Stimulated activated CD8-positive, alpha-beta memory T cell treated with anti-CD3 and anti-CD28 coated beads, Interleukin-7, amount 100 ng/mL, for 1 hour (primary cell): ENCODE measurements at regions not wholly inside any gene's neighbourhood (a gene's known extent, or its start where the extent isn't known, plus 50 kb on each side); places are given as distances from the start of the nearest gene placed in this dataset.

Source experiments
- DNase-seq, 2 donors: peaks; one replicate each; pipeline ENCODE4 v3.0.0-alpha.2; 2020; ENCODE audit warnings: low read depth in 2 of 2

- DNase-seq: no peak
Observed at GRCh38 chr6:18753076-18753475, 365.9 kb downstream of the RNF144B start.

- DNase-seq: no peak
Observed at GRCh38 chr6:18763086-18763485, 375.9 kb downstream of the RNF144B start.

DNA sequence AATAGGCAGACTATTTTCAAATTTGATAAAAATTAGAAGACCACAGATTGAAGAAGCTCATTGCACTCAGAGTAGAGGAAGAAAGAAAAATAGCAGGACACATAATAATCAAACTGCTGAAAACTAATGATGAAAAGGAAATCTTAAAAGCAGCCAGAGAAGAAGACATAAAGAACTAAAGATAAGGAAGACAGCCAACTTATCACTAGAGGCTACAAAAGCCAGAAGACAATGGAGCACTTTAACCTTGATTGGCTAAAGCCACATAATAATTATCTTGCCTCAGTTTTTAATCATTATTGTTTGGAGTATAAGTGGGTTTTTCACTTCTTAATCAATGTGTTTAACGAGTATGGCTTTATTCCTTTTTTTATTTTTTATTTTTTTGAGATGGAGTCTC is 397.6 kb downstream of the RNF144B start:
- DNase-seq: no peak

DNA sequence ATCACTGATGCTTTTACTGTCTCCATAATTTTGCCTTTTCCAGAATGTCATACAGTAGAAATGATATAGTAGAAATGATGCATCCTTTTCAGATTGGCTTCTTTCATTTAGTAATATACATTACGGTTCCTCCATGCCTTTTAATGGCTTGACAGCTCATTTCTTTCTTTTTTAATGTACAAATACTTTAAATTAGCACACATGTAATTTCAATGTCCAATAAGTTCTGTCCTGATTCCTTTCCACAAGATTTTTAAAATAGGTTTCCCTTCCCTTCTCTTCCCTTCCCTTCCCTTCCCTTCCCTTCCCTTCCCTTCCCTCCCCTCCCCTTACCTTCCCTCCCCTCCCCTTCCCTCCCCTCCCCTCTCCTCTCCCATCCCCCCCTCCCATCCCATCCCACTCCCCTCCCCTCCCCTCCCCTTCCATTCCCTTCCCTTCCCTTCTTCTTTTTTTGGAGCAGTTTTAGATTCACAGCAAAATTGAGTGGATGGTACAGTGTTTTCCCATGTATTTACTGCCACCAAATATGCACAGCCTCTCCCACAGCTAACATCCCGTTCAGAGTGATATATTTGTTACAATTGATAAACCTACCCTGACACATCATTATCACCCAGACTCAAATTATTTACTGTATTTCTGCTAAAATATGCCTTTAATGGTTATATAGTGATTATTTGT is 398.8 kb downstream of the RNF144B start:
- DNase-seq: no peak

DNA sequence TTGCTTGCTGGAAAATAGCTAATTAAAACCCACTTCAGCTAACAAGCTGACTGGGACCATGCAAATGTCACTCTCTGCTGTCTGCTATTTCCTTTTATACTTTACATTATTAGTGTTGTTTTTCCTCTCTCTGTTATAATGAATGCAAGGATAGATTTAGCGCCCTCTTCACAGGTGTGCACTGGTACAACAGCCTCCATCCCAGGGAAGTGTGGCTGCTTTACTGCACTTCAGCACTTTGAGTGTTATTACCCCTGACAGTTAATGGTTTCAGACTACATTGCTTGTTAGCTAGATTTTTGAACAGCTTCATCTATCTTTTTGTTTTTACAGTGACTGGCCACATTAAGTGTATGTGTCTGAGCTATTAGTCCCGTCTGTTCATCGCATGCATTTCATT is 405.7 kb downstream of the RNF144B start:
- no peak for DNase-seq

GRCh38 chr6:18795726-18796125 is 408.6 kb downstream of the RNF144B start:
- DNase-seq: no peak

DNA sequence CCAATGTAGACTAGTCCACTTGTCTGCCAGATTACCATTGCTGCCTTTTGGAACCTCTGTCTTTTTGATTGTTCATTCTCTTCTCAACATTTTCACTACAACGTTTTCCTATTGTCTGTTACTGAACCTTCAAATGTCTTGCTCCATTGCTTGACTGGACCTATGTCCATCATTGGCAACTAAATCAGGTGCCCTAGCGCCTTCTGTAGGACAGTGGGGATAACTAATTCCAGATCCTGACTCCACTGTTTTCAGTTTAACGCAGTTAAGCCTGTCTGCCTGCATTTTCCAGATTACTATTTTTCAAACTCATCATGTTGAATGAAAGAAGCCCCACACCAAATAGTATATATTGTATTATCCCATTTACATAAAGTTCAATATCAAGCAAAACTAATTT is 433.6 kb downstream of the RNF144B start:
- no peak for DNase-seq

DNA sequence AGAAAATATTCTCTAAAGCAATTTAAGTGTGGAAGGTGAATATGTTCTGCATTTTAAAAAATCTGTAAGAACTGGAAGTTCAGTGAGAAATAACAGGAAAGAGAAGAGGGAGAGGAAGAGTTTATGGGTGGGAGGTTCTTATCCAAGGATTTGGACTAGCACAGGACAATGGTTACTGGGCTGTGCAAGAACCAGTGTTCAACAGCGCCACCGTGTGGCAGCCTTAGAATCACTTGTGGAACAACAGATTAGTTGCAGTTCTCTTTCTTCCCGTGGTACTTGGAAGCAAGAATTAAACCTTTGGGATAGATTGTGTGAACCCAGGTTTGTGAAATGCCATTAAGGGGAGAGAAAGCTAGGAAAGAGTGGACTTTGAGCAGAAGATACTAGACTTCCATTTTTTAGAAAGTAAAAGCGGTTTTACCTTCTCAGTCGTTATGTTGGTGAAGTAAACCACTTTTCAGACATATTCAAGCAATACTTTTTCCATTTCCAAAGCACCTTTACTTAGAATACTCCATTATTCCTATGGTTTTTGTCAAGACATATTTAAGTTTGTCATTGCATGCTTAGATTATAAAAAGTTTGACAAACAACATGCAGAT is 436.7 kb downstream of the RNF144B start:
- no peak for DNase-seq

- DNase-seq: no peak
Observed at GRCh38 chr6:18829272-18829870, 442.2 kb downstream of the RNF144B start.

GRCh38 chr6:18835976-18836375 is 448.8 kb downstream of the RNF144B start:
- DNase-seq: no peak

DNA sequence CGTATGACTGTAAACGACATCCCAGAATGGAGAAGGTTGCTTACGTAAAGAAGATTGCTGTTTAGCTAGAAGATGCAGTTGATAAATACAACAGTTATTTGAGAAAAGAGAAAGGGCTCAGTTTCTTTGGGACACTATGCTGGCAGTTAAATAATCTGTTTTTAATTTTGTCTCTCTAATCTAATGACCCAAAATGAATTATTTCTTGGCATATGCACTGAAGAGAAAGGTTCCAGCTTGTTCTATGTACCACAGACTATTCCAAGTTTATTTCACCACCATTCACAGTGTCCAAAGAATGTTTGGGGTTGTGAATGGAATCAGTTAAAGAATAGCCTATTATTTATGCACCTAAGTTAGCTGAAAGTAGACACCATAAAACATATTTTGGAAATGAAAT is 449.9 kb downstream of the RNF144B start:
- DNase-seq: no peak

DNA sequence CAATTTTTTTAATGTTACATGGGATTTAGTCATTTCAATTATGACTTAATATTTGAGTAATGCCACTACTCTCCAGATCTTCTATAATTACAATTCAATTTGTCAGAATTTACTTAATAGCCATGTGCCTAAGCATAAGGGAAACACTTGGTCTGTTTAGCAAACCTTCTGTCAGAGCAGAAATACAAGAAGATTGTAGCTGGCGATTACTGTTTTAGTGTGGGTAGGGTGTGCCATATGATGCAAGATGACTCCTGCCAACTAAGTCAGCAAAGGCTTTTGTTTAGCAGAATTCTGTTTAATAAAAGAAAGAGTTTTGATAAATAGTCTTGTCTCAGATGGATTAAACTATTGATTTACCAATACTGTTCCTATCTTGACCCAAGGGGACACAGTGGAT is 455.4 kb downstream of the RNF144B start:
- DNase-seq: no peak

GRCh38 chr6:18845896-18846295 is 458.7 kb downstream of the RNF144B start:
- DNase-seq: no peak

DNA sequence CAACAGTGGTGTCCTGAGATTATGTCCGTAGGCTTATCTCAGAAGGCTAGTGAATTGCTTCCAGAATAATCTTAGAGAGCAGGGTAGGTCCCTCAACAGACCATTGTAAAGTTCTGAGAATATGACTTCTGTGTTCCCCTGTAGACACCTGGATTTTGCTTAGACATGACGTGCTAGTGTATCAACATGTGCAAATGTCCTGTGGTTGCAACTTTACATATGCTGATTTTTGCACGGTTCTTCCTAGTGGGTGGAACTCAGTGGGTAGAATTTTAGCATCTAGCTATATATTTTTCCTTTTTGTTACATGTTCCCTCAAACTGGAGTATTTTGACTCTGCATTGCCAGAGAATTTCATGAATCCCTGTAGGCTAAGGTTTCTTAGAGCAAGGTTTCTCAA is 459.2 kb downstream of the RNF144B start:
- no peak for DNase-seq

GRCh38 chr6:18861204-18861603 is 474.1 kb downstream of the RNF144B start:
- no peak for DNase-seq

- no peak for DNase-seq
Observed at GRCh38 chr6:18883268-18883667, 496.1 kb downstream of the RNF144B start.

DNA sequence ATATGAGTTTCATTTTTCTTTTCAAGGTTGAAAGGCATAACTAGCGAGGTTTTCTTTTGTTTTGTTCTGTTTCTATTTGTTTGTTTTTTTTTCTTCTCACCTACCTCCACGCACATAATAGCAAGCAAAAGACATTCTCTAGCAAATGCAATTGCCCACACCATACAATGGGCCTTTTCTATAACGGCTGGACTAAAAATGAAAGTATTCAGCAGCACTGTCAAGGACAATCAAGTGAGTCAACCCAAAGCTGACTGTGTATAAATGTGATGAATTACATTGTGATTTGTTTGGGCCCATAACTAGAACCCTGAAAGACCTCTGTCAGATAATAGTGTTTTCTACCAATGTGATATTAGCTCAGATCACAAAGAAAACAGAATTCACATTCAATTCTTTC is 496.7 kb downstream of the RNF144B start:
- no peak for DNase-seq

DNA sequence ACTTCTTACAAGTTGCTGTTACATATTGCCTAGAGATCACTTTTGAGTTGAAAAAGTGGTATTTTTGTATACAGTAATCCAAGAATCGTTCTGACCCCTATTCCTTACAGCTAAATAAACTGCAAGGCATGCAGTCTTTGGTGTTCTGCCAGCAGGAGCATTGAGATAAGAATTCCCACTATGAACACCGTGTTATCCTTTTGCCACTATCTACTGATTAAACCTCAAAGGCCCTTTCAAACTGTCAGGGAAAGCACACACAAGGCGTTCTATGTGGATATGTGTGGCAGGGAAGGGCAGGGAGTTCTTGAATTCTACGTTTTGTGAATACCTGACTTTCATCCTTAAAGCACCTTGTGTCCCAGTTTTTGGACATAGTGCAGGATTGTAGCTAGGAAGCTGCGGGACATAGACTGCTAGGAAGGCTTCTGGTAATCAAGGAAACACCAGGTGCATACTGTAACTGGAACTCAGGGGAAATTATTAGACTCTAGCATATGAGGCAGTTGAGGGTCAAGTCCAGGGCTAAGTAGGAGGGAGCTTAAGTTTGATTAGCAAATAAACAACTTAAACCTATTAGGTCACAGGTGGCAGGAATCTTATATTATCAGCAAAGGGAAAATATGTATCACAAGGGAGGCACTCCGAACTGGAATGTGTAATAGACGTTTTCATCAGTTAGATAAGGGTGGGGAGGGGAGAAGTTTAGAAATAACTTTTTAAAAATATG is 506.6 kb downstream of the RNF144B start:
- DNase-seq: no peak

- DNase-seq: no peak
Observed at GRCh38 chr6:18897350-18897749, 510.2 kb downstream of the RNF144B start.

GRCh38 chr6:18904681-18905080 is 517.5 kb downstream of the RNF144B start:
- DNase-seq: no peak

- no peak for DNase-seq
Observed at GRCh38 chr6:18920701-18921100, 533.6 kb downstream of the RNF144B start.

DNA sequence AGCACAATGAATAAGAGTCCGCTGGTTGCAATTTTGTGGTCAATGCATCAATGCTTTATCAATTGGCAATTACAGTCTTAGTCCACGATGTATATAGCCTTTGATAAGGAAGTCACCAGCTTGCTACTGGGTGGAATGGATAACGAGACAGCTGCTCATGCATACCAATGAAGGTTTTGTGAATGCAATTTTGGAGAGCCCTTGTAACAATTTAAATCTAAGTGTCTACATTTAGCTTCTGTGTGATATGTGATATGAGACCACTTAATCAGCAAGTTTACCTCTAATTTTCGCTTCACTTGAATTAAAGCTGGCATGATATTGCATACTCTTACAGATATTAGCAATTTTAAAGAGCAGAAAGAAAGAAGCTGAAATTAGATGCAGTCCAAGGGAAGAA is 543.9 kb downstream of the RNF144B start:
- no peak for DNase-seq

GRCh38 chr6:18958146-18958545 is 571.0 kb downstream of the RNF144B start:
- DNase-seq: no peak
